Adrenal gland (tissue), 9 donors: ENCODE measurements at regions not wholly inside any gene's neighbourhood (a gene's known extent, or its start where the extent isn't known, plus 50 kb on each side); places are given as distances from the start of the nearest gene placed in this dataset.

Experiments used
- DNase-seq, 7 donors: peaks; one replicate each; pipeline ENCODE4 v3.0.0-alpha.2; 2019 to 2020
- H3K27ac ChIP-seq, 5 donors: fragments of 200-600 bp; sonication (generic) in 4 of 5; 1 replicate in 3 of 5; 2 replicates in 2 of 5; pipeline versions ENCODE4 v1.5.1 to v1.8.0; 2016 to 2020; ENCODE audit warnings: mild to moderate bottlenecking in 1 of 5
- H3K27me3 ChIP-seq: fragments of 200-600 bp; 2 replicates; pipeline ENCODE4 v1.8.0; 2021
- H3K36me3 ChIP-seq, 2 donors: fragments of 200-600 bp; replicated peaks in 1 of 2; 1 replicate in 1 of 2; 2 replicates in 1 of 2; pipeline versions ENCODE4 v1.5.1 to v1.8.0; 2018 to 2022
- H3K4me1 ChIP-seq, 2 donors: fragments of 200-600 bp; replicated peaks in 1 of 2; 1 replicate in 1 of 2; 2 replicates in 1 of 2; pipeline versions ENCODE4 v1.5.1 to v1.8.0; 2018 to 2021
- H3K4me3 ChIP-seq, 4 donors: fragments of 200-600 bp; sonication (generic) in 3 of 4; one replicate each; pipeline ENCODE4 v1.5.1; 2016 to 2018
- H3K9me3 ChIP-seq, 3 donors: fragments of 200-600 bp; sonication (generic) in 1 of 3; replicated peaks in 1 of 3; 1 replicate in 2 of 3; 2 replicates in 1 of 3; pipeline versions ENCODE4 v1.5.1 to v1.8.0; 2016 to 2021
- POLR2A ChIP-seq, 2 donors: fragments of 450-650 bp; IDR thresholded peaks; one replicate each; pipeline ENCODE4 v1.6.1; 2017; ENCODE audit warnings: antibody characterized with exemption in 2 of 2, mild to moderate bottlenecking in 2 of 2, moderate library complexity in 1 of 2
- WGBS, 4 donors: extraction: QIAGEN DNeasy Blood & Tissue Kit in 2 of 4; methylation state at CpG; one replicate each; pipeline versions ENCODE4 v1.1.5 to v1.1.7; 2013 to 2017; 5-methylcytosine and 5-hydroxymethylcytosine counted together
- intact Hi-C, 2 donors: fragments of 100-400 bp; cut with DNase I; formaldehyde crosslinking; loops; one replicate each; pipeline versions ENCODE4 v1.14.1 to v1.15.0; 2022 to 2023
- TF ChIP-seq, protein P1 (sequence below), 6 experiments: fragments of 450-650 bp in 4 of 6; fragments of 200-600 bp in 2 of 6; sonication (generic) in 1 of 6; IDR thresholded peaks; 1 replicate in 5 of 6; 2 replicates in 1 of 6; pipeline versions ENCODE4 v1.5.1 to v1.8.0; 2016 to 2021; ENCODE audit warnings: antibody characterized with exemption in 6 of 6, mild to moderate bottlenecking in 2 of 6, moderate library complexity in 1 of 6
- donor health status: healthy with polysubstance abuse.
- donor health status: Bipolar disorder and iron deficiency.
- donor health status: DM: yes; HTN: yes; CAD: no.
- donor health status: DM: no; HTN: no; CAD: no.
- donor health status: DM: no; HTN: no; CAD: no.

DNA sequence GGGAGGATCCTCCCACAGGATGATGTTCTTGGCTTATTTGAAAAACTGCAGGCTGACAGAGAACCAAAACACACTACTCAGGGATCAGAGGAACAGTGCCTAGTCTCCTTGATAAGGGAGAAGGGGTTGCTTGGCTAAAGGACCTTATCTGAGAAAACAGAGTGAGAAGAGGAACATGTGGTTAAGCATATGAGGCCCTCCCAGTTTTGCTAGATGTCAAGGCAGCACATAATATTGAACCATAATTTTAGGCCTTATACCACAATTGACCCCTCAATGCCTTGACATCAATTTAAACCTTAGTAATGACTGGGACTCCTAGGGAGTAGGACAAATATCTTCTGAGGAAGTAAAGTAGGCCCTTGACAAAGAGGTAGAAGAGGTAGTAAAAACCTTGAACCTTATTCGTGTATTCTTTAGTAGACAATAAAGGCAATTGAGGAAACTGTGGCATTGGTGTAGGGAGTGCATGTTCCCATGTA, 79.3 kb downstream of the TEX13C start:
- H3K4me1 ChIP-seq, result no peaks in the 10 kb centered on the region
- no peak overlapping the region for H3K27ac ChIP-seq
- no peak overlapping the region for H3K4me3 ChIP-seq
- DNase-seq, result no peak
- H3K9me3 ChIP-seq, result no peaks in the 10 kb centered on the region
- H3K36me3 ChIP-seq, result no peaks in the 10 kb centered on the region
- H3K27me3 ChIP-seq, result no peaks in the 10 kb centered on the region
- TF ChIP-seq, protein P1, sequence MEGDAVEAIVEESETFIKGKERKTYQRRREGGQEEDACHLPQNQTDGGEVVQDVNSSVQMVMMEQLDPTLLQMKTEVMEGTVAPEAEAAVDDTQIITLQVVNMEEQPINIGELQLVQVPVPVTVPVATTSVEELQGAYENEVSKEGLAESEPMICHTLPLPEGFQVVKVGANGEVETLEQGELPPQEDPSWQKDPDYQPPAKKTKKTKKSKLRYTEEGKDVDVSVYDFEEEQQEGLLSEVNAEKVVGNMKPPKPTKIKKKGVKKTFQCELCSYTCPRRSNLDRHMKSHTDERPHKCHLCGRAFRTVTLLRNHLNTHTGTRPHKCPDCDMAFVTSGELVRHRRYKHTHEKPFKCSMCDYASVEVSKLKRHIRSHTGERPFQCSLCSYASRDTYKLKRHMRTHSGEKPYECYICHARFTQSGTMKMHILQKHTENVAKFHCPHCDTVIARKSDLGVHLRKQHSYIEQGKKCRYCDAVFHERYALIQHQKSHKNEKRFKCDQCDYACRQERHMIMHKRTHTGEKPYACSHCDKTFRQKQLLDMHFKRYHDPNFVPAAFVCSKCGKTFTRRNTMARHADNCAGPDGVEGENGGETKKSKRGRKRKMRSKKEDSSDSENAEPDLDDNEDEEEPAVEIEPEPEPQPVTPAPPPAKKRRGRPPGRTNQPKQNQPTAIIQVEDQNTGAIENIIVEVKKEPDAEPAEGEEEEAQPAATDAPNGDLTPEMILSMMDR (IDR thresholded peaks at IDR 0.05), result no peak
- TF ChIP-seq POLR2A (IDR thresholded peaks at IDR 0.05), result no peak
- WGBS, 4 donors, result 54 to 75% (median 70%) methylated on average over 1 of the region's 1 CpG
- intact Hi-C loops, result no loop called here

DNA sequence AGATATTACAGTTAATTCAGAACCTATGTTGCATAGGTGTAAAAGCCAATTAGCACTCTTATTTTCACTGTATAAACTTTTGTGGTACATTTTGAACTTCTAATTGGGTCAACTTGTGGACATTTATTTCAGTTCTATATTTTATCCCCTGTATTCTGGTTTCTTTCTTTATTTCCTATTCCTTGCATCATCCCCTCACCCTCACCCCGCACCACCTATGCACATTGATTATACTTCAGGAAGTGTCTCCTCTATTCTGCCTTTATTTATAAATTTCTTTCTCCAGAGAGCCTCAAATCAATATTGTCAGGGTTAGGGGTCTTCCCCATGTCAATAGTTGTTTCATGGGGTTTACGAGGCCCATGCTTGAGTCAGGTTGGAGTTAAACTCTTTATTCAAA, 83.1 kb downstream of the TEX13C start:
- no peaks in the 10 kb centered on the region for H3K9me3 ChIP-seq
- TF ChIP-seq, protein P1 (IDR thresholded peaks at IDR 0.05), result no peak
- TF ChIP-seq POLR2A (IDR thresholded peaks at IDR 0.05), result no peak
- WGBS, 4 donors, result 84 to 93% (median 89%) methylated on average over 2 of the region's 2 CpGs
- H3K4me3 ChIP-seq, result no peak overlapping the region
- H3K27ac ChIP-seq, result no peak overlapping the region
- H3K4me1 ChIP-seq, result no peaks in the 10 kb centered on the region
- no peaks in the 10 kb centered on the region for H3K27me3 ChIP-seq
- intact Hi-C loops, result no loop called here
- no peak for DNase-seq
- no peaks in the 10 kb centered on the region for H3K36me3 ChIP-seq

DNA sequence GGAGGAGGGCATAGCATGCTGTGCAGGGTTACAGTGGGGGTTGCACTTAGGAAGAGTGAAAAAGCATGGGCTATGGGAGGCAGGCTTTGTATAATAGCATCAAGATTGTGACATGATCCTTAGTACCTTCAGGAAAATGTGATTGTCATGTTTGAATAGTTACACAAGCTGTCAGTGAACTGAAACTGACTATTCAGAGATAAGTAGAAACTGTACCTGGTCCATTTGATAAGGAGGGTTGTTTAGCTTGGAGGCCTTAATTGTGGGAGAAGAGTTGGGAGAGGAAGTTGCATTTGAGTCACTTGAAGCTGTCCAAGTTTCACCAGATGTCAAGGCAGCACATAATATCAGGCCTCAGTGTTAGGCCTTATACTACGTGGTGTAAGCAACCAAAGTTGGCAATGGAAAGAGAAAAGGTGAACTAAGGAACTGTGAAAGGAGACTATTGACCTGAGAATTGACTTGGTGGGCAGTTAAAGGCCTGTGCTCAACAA, 85.0 kb downstream of the TEX13C start:
- DNase-seq, result no peak
- H3K9me3 ChIP-seq, result no peaks in the 10 kb centered on the region
- TF ChIP-seq, protein P1 (IDR thresholded peaks at IDR 0.05), result no peak
- TF ChIP-seq POLR2A (IDR thresholded peaks at IDR 0.05), result no peak
- H3K4me3 ChIP-seq, result no peak overlapping the region
- intact Hi-C loops, result no loop called here
- no peaks in the 10 kb centered on the region for H3K27me3 ChIP-seq
- H3K27ac ChIP-seq, result no peak overlapping the region
- 0 to 64% (median 47%) methylated on average over 1 of the region's 1 CpG for WGBS, 4 donors
- H3K36me3 ChIP-seq, result no peaks in the 10 kb centered on the region
- no peaks in the 10 kb centered on the region for H3K4me1 ChIP-seq

DNA sequence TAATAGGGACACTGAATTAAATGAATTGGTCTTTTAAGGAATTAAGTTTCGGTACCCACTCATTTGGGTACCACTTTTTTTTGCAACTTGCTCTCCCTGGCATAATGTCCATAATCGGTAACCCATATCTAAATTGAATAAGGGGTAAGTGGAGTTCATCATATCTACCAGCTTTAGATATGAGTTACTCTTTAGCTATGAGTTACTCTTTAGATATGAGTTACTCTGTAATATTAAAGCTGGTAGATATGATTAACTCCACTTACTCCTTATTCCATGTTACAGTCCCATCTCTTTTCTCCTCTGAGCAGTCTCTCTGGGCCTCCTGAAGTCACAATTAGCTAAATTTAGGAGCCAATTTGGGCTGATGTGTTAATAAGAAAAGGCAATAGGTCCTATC, 85.7 kb downstream of the TEX13C start:
- no peak for DNase-seq
- no peaks in the 10 kb centered on the region for H3K27me3 ChIP-seq
- no peaks in the 10 kb centered on the region for H3K9me3 ChIP-seq
- no peaks in the 10 kb centered on the region for H3K4me1 ChIP-seq
- 77 to 84% (median 81%) methylated on average over 2 of the region's 2 CpGs for WGBS, 4 donors
- H3K27ac ChIP-seq, result no peak overlapping the region
- intact Hi-C loops, result no loop called here
- TF ChIP-seq, protein P1 (IDR thresholded peaks at IDR 0.05), result no peak
- TF ChIP-seq POLR2A (IDR thresholded peaks at IDR 0.05), result no peak
- no peaks in the 10 kb centered on the region for H3K36me3 ChIP-seq
- no peak overlapping the region for H3K4me3 ChIP-seq
